A172 (cell line): ENCODE measurements at regions not wholly inside any gene's neighbourhood (a gene's known extent, or its start where the extent isn't known, plus 50 kb on each side); places are given as distances from the start of the nearest gene placed in this dataset.
"Not testable (repeated sequence)": the region's sequence is repeated elsewhere in the genome, so short reads cannot be mapped to it uniquely, and the experiment has no call there.

Experiments used
- DNase-seq: peaks from one replicate; pipeline ENCODE4 v3.0.0-alpha.2; 2015; ENCODE audit warnings: low spot score

DNA sequence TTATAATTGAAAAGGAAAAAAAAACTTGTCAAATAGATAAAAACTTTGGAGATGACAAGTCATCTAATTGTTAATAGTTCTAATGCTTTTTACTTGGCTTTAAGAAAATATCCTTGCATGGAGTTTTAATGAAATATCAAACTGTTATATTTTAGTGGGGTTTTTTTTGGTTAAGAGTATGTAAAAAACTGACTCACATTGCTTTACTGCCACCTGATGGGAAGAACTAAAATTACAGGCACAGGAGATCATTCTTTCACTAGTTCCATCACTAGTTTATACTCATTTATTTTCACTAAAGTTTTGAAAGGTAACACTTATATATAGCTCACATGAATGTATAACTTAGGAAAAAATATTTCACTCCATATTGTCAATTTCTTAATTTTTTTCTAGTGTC, 309.1 kb downstream of the LMBRD1 start:
- no peak for DNase-seq

DNA sequence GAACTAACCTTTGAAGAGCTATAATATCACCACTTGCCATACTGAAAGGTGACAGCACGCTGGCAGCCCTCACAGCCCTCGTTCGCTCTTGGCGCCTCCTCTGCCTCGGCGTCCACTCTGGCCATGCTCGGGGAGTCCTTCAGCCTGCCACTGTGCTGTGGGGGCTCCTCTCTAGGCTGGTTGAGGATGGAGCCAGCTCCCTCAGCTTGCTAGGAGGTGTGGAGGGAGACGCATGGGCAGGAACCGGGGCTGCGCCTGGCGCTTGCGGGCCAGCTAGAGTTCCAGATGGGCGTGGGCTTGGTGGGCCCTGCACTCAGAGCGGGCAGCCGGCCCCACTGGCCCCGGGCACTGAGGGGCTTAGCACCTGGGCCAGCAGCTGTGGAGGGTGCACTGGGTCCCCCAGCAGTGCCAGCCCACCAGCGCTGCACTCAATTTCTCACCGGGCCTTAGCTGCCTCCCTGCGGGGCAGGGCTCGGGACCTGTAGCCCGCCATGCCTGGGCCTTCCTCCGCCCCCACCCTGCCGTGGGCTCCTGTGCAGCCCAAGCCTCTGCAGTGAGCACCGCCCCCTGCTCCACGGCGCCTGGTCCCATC, 329.7 kb downstream of the LMBRD1 start:
- no peak for DNase-seq

DNA sequence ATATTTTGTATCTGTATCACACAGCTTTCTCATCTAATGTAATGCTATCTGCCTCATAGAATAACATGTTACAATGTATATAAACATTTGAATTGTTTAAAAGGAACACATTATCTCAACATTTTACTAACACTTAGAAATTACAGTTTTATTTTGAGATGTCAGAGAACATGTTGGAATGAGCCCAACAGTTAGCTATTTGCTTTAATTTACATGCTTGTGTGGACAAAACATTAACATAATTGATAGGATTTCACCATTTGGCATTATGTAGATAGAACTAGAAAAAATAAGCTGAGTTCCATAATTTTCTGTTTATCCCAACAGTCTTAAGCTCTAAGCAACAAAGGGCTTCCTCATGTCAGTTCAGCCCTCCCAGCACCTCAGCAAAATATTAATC, 330.9 kb downstream of the LMBRD1 start:
- no peak for DNase-seq

DNA sequence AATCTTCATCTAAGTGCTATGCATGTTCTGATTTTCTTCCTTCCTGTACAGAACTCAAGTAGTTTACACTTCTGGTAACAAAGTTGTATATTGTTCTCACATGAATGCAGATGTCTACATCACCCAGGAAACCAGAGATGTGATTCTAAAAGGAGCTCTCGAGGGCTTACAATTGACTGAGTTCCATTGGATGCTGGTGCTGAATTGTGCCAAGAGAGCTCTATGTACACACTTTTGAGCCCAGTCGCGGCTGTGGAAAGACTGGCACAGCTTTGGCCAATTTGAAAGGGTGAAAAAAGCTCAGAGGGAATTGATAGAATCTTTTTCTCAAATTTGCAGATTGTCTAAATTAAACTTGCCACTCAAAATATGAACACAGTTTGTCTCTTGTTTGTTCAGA, 340.7 kb downstream of the LMBRD1 start:
- no peak for DNase-seq

DNA sequence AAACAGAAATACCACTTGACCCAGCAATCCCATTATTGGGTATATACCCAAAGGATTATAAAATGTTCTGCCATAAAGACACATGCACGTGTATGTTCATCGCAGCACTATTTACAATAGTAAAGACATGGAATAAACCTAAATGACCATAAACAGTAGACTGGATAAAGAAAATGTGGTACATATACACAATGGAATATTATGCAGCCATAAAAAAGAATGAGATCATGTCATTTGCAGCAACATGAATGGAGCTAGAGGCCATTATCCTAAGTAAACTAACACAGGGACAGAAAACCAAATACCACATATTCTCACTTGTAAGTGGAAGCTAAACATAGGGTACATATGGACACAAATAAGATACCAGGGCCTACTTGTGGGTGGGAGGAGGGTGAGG, 342.2 kb downstream of the LMBRD1 start:
- DNase-seq: not testable (repeated sequence)

DNA sequence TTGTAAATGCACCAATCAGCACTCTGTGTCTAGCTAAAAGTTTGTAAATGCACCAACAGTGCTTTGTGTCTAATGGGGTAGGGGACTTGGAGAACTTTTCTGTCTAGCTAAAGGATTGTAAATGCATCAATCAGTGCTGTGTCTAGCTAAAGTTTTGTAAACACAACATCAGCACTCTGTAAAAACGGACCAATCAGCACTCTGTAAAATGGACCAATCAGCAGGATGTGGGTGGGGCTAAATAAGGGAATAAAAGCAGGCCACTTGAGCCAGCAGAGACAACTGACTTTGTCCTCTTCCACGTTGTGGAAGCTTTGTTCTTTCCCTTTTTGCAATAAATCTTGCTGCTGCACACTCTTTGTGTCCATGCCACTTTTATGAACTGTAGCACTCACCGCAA, 346.3 kb downstream of the LMBRD1 start:
- not testable (repeated sequence) for DNase-seq

DNA sequence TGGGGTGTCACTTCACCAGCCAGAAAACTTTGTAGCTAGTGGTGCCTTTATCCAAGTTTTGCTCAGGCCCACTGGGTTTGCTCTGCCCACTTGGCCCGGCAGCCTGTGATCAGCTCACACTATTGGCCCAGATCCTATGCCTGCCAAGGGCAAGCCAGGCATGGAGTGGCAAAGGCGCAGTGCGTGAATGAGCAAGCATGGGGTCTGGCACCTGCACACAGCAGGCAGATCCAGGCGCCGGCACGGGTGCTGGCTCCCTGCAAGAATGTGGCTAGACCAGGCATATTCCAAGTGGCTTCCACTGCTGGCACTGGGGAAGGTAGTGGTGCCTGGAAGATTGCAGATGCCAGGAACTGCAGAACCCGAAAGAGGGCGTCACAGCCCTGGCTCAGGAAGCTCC, 346.9 kb downstream of the LMBRD1 start:
- DNase-seq: no peak
